DMS79 (cell line): ENCODE measurements at regions not wholly inside any gene's neighbourhood (a gene's known extent, or its start where the extent isn't known, plus 50 kb on each side); places are given as distances from the start of the nearest gene placed in this dataset.
A peak's percentile ranks its signal among the peaks of the same experiment; 100 is the strongest.
"Not testable (repeated sequence)": the region's sequence is repeated elsewhere in the genome, so short reads cannot be mapped to it uniquely, and the experiment has no call there.

Experiments
- DNase-seq: peaks from one replicate; lab custom pipeline; 2025; lab: John Stamatoyannopoulos, UW

- not testable (repeated sequence) for DNase-seq
These were observed 169.7 kb upstream of the KCTD7 start for GRCh38 chr7:66458991-66459390.

- not testable (repeated sequence) for DNase-seq
These were observed 168.8 kb upstream of the KCTD7 start for GRCh38 chr7:66459783-66460413.

GRCh38 chr7:66460921-66461361 lies 167.7 kb upstream of the KCTD7 start:
- no peak for DNase-seq

GRCh38 chr7:66461397-66461796 lies 167.3 kb upstream of the KCTD7 start:
- not testable (repeated sequence) for DNase-seq

- not testable (repeated sequence) for DNase-seq
These were observed 165.8 kb upstream of the KCTD7 start for GRCh38 chr7:66462831-66463230.

- DNase-seq: no peak
These were observed 164.6 kb upstream of the KCTD7 start for GRCh38 chr7:66464059-66464458.

- DNase-seq: no peak
These were observed 162.5 kb upstream of the KCTD7 start for GRCh38 chr7:66466081-66466600.

GRCh38 chr7:66467887-66468286 lies 160.8 kb upstream of the KCTD7 start:
- DNase-seq: no peak

GRCh38 chr7:66473064-66473463 lies 155.6 kb upstream of the KCTD7 start:
- DNase-seq: not testable (repeated sequence)

GRCh38 chr7:66474441-66474840 lies 154.2 kb upstream of the KCTD7 start:
- no peak for DNase-seq

GRCh38 chr7:66476056-66476455 lies 152.6 kb upstream of the KCTD7 start:
- not testable (repeated sequence) for DNase-seq

- not testable (repeated sequence) for DNase-seq
These were observed 150.8 kb upstream of the KCTD7 start for GRCh38 chr7:66477822-66478397.

- not testable (repeated sequence) for DNase-seq
These were observed 147.5 kb upstream of the KCTD7 start for GRCh38 chr7:66481229-66481628.

- not testable (repeated sequence) for DNase-seq
These were observed 139.6 kb upstream of the KCTD7 start for GRCh38 chr7:66489065-66489464.

GRCh38 chr7:66489741-66490140 lies 138.9 kb upstream of the KCTD7 start:
- DNase-seq: not testable (repeated sequence)

- not testable (repeated sequence) for DNase-seq
These were observed 137.7 kb upstream of the KCTD7 start for GRCh38 chr7:66490979-66491378.

- DNase-seq: not testable (repeated sequence)
These were observed 136.3 kb upstream of the KCTD7 start for GRCh38 chr7:66492405-66492804.

GRCh38 chr7:66493235-66494205 lies 135.2 kb upstream of the KCTD7 start:
- peak; percentile 96 for DNase-seq

- no peak for DNase-seq
These were observed 131.3 kb upstream of the KCTD7 start for GRCh38 chr7:66497346-66497745.

- no peak for DNase-seq
These were observed 128.6 kb upstream of the KCTD7 start for GRCh38 chr7:66500087-66500486.

- DNase-seq: no peak
These were observed 126.2 kb upstream of the KCTD7 start for GRCh38 chr7:66502230-66503035.

- no peak for DNase-seq
These were observed 125.7 kb upstream of the KCTD7 start for GRCh38 chr7:66503036-66503370.
